Activated CD4-positive, alpha-beta T cell treated with anti-CD3 and anti-CD28 coated beads, Interleukin-2, amount 50 U/mL, for 16 hours (primary cell): ENCODE measurements at regions not wholly inside any gene's neighbourhood (a gene's known extent, or its start where the extent isn't known, plus 50 kb on each side); places are given as distances from the start of the nearest gene placed in this dataset.
"Not testable (repeated sequence)": the region's sequence is repeated elsewhere in the genome, so short reads cannot be mapped to it uniquely, and the experiment has no call there.

Experiments used
- DNase-seq: peaks from one replicate; pipeline ENCODE4 v3.0.0-alpha.2; 2020

- not testable (repeated sequence) for DNase-seq
Observed at GRCh38 chrX:63176578-63176977, 174.6 kb downstream of the SPIN4 start.

DNA sequence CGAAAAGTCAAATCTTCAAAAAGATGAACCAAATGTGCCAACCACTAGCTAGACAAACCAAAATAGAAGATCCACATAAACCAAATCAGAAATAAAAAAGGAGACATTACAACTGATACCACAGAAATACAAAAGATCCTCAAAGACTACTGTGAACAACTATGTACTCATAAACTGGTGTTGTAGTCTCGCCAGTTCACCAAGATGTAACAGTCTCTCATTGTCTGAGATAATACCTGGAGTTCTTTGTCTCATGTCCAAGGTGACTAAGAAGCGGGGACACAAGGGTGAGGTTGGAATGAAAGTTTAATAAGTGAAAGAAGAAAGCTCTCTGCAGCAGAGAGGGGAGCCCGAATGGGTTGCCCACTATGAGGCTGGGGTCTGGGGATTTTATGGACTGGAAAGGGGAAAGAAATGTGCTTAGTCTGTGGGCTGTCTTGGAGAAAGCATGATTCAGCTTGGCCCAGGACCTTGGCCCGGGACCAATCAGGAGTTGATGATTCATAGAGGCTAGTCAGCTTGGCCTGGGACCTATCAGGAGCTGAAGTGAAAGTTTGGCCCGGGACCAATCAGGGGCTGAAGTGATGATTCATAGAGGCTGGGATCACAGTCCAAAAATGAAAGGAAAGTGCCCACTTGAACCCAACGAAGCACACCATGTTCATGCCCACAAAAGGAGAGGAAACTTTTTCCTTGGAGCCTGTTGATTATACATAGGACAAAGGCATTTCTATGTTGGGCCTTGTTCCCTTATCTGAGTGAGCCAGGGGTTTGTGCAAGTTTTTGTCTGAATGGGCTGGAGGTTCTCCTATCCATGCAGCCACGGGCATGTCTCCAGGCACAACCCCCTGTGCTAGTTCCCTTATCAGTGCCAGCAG lies 177.1 kb downstream of the SPIN4 start:
- DNase-seq: not testable (repeated sequence)

DNA sequence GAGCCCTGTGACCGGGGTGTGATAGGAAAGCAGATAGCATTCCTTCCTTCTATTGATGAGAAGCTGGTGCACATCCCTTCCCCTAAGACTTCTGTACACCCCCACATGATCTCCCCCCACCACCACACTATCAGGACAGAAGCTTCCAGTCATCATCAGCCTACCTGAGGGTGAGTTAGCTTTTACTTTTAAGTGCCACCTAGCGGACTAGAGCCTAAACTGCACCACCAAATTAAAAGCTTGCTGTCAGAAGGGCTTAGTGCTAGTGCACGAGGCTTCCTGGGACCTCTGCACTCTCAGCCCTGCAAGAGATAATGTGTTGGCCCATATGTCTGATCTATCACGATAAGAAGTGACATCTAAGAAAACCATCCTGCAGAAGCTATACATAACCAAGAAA lies 181.7 kb downstream of the SPIN4 start:
- DNase-seq: not testable (repeated sequence)

DNA sequence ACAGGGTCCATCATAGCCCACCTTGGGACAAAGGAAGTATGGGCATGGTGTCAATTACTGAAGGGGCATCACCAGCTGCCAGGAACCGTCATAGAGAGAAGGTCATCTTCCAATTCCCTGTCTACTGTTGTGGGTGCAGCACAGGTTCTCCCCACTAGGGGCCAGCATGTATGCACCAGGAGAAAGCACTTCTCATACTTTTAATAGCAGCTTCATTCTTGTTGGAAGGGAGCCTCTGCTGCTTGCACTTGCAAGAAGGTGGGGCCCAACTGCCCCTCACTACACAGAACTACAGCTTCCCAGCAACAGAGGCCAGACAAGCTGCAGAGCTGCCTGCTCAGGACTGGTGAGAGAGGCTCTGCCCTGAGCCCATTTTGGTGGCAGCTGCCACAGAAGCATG lies 182.2 kb downstream of the SPIN4 start:
- not testable (repeated sequence) for DNase-seq

DNA sequence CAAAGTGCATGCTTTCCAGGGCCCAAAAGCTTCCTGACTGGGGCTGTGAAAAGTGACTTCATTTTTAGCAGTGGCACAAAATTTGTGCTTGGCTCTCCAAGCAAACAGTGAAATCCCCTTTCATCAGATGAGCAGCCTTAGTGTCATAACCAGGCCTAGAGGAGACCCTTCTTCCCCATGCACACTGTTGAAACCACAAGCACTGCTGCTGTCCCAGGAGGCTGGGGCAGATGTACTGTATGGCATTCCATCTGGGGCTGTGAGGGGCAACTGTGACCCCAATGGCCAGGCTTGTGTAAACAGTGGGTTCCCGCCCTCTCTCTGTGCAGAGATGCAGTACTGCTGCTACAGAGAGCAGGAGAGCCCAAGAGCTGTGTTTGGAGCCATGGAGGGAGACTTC lies 184.1 kb downstream of the SPIN4 start:
- not testable (repeated sequence) for DNase-seq

- DNase-seq: not testable (repeated sequence)
Observed at GRCh38 chrX:63160994-63161393, 190.1 kb downstream of the SPIN4 start.

DNA sequence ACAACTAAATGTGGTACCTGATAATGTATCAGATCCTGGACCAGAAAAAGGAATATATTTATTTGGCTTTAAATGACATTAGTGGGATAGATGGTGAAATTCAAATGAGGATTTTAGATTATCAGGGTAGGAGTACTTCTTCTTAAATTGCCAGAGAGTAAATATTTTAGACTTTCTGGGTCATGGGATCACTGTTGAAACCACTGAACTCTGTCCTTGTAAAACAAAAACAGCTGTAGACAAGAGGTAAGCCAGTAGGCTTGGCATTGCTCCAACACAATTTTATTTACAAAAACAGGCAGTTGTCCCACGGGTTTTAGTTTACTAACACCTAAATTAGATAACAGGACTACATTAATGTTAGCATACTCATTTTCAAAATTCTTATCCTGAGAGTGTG lies 190.8 kb downstream of the SPIN4 start:
- not testable (repeated sequence) for DNase-seq

DNA sequence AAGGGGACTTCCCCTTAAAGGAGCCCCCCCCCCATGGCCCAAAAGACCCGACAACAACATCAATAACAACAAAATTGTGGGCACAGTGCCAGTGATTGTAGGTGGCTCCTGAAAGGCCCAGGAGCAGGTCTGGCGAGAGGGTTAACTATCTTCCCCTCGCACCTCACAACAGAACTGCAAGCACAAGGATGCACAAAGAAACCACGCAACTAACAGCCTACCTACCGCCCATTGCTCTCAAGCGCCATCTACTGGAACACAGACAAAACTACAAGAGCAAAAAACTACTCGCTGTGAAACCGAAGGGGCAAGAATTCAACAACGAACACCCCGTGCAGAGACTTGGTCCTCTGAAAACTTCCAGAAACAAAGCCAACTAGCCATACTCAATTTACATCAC lies 205.6 kb downstream of the SPIN4 start:
- DNase-seq: not testable (repeated sequence)

DNA sequence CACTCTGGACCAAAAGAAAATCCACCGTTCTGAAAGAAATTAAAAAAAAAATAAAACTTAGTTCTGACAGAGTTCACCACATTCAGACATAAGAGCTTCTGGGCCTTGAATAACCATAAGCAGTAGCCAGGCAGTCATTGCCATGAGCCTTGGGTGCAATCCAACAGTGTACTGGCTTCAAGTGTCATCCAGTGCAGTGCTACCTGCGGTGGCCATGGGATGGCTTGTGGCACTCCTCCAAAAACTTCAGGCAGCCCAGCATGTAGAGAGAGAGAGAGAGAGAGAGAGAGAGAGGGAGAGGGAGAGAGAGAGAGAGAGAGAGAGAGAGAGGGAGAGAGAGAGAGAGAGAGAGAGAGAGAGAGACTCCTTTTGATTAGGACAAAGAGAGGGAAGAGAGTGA lies 208.5 kb downstream of the SPIN4 start:
- not testable (repeated sequence) for DNase-seq

DNA sequence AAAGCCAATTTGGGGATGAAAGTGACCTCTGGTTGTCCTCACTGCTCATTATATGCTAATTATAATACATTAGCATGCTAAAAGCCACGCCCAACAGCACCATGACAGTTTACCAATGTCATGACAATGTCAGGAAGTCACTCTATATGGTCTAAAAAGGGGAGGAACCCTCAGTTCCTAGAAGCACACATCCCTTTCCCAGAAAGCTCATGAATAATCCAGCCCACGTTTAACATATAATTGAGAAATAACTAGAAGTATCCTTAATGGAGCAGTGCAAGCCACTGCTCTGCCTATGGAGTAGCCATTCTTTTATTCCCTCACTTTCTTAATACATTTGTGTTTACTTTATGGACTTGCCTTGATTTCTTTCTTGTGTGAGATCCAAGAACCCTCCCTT lies 215.3 kb downstream of the SPIN4 start:
- DNase-seq: not testable (repeated sequence)

- DNase-seq: peak; percentile 52
Observed at GRCh38 chrX:63128509-63128908, 222.6 kb downstream of the SPIN4 start.

DNA sequence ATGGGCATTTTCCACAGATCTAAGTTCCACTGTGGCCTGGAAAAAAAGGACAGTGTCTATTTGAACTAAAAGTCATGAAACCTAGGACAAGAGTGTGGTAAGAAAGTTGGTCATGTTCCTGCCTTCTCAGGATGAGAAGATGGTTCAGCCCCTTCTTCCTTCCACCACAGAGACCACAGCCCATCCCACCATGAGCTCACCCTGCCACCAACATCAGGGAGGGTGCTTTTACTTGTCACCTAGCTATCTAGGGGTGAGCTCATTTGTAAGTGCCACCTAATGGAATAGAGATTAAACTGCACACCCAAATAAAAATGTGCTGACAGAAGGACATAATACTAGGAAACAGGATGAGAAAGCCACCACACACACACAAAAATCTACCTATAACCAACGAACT lies 235.9 kb downstream of the SPIN4 start:
- DNase-seq: no peak

GRCh38 chrX:63101879-63102620 lies 249.1 kb downstream of the SPIN4 start:
- DNase-seq: no peak

DNA sequence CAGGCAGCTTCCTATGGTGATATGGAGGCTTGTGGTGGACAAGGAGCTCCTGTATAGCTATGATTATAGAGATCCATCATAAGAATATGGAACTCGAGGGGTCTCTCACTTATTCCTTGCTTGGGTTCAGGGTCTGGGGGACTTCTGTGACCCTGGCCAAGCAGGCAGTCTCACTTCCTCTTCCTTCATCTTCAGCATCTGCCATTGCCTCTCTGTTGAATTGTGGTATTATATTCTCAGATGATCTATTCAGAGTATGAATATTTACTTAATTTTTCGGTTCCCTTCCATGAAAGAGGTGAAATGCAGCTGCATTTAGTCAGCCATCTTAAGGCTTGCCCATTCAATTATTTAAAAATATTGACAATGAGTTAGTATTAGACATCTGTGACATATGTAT lies 292.9 kb downstream of the SPIN4 start:
- DNase-seq: no peak

DNA sequence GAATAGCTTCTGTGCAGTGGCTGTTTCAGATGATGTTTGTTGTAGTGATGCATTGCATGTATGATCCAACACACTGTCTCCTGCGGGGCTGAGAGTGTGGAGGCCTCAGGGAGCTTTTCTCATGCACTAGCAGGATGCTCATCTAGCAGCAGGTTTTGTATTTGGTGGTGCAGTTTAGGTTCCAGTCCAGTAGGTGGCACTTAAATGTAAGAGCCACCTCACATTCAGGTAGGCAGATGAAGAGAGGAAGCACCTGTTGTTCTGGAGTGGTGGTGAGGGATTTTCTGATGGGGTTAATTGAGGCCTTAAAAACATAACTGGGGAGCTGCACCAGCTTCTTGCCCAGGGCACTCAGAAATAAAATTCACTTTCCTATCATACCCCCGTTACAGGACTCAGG lies 300.9 kb downstream of the SPIN4 start:
- DNase-seq: peak; percentile 21

DNA sequence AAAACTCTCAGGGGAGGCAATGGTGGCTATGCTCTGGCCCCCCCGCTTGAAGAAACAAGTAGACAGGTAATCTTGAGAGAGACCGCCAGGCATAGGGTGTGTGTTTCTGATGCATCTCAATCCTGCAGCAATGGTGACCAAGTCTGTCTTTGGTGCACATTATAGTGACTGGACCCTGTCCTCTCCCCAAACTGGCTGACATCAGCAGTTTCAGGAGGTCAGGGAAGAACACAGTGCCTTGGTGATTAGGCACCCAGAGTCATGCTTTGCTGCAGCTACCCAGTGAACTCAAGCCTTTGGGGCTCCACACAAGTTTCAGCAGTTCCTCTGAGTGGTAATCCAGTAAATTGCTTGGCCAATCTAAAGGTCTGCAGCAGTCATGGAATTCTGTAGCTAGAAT lies 318.3 kb downstream of the SPIN4 start:
- no peak for DNase-seq

GRCh38 chrX:63013549-63013948 lies 337.6 kb downstream of the SPIN4 start:
- no peak for DNase-seq

GRCh38 chrX:63012574-63012973 lies 338.6 kb downstream of the SPIN4 start:
- no peak for DNase-seq

DNA sequence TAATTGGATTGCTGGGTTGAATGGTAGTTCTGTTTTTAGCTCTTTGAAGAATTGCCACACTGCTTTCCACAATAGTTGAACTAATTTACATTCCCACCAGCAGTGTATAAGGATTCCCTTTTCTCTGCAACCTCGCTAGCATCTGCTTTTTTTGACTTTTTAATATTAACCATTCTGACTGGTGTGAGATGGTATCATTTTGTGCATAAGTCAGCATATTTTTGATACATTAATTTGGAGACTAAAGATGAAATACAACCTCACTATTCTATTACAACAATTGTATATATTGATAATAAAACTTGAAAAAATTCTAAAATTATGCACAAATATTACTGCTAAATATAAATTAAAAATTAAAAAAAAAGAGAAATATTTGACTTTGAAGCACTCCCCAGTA lies 350.9 kb downstream of the SPIN4 start:
- not testable (repeated sequence) for DNase-seq
